ENCODE measurements at regions not wholly inside any gene's neighbourhood (a gene's known extent, or its start where the extent isn't known, plus 50 kb on each side); places are given as distances from the start of the nearest gene placed in this dataset.

GRCh38 chr14:81886588-81886987 lies 352.9 kb upstream of the SEL1L start:
- TF ChIP-seq CTCF (IDR thresholded peaks at IDR 0.05; ENCODE audit: insufficient read depth, low read length) (no peak), POLR2AphosphoS5 (IDR thresholded peaks at IDR 0.05; ENCODE audit: low read depth) (no peak)
